GM19023 (cell line): ENCODE measurements at regions not wholly inside any gene's neighbourhood (a gene's known extent, or its start where the extent isn't known, plus 50 kb on each side); places are given as distances from the start of the nearest gene placed in this dataset.

ENCODE experiments used
- ATAC-seq: cut with Tn5 transposase; IDR thresholded peaks from one replicate; pipeline ENCODE4 v1.9.1; 2021; ENCODE audit warnings: mild to moderate bottlenecking, moderate library complexity; ENCODE audit not compliant: unreplicated experiment

- ATAC-seq = no peak
Measured at GRCh38 chr20:40769677-40770285, 80.7 kb upstream of the MAFB start.

- ATAC-seq = no peak
Measured at GRCh38 chr20:40770564-40771307, 81.7 kb upstream of the MAFB start.

- ATAC-seq = no peak
Measured at GRCh38 chr20:40771308-40771610, 82.2 kb upstream of the MAFB start.

- ATAC-seq = no peak
Measured at GRCh38 chr20:40771848-40772511, 82.9 kb upstream of the MAFB start.

- ATAC-seq = no peak
Measured at GRCh38 chr20:40773376-40773775, 84.3 kb upstream of the MAFB start.

GRCh38 chr20:40774252-40774651, 85.2 kb upstream of the MAFB start:
- ATAC-seq = no peak

- ATAC-seq = no peak
Measured at GRCh38 chr20:40775561-40776146, 86.6 kb upstream of the MAFB start.

GRCh38 chr20:40776466-40777457, 87.7 kb upstream of the MAFB start:
- no peak for ATAC-seq

- no peak for ATAC-seq
Measured at GRCh38 chr20:40777653-40778052, 88.6 kb upstream of the MAFB start.

GRCh38 chr20:40778894-40779496, 90.0 kb upstream of the MAFB start:
- ATAC-seq = no peak

GRCh38 chr20:40781327-40782042, 92.4 kb upstream of the MAFB start:
- no peak for ATAC-seq

- no peak for ATAC-seq
Measured at GRCh38 chr20:40782043-40782368, 93.0 kb upstream of the MAFB start.

GRCh38 chr20:40785346-40785745, 96.3 kb upstream of the MAFB start:
- ATAC-seq = no peak

GRCh38 chr20:40786336-40786735, 97.3 kb upstream of the MAFB start:
- no peak for ATAC-seq

- no peak for ATAC-seq
Measured at GRCh38 chr20:40787941-40788340, 98.9 kb upstream of the MAFB start.

- ATAC-seq = no peak
Measured at GRCh38 chr20:40797425-40797824, 108.4 kb upstream of the MAFB start.

GRCh38 chr20:40798066-40798465, 109.0 kb upstream of the MAFB start:
- ATAC-seq = no peak

- no peak for ATAC-seq
Measured at GRCh38 chr20:40802886-40803285, 113.8 kb upstream of the MAFB start.

GRCh38 chr20:40803381-40803780, 114.3 kb upstream of the MAFB start:
- ATAC-seq = no peak

- no peak for ATAC-seq
Measured at GRCh38 chr20:40805592-40805991, 116.6 kb upstream of the MAFB start.
